ENCODE measurements at regions not wholly inside any gene's neighbourhood (a gene's known extent, or its start where the extent isn't known, plus 50 kb on each side); places are given as distances from the start of the nearest gene placed in this dataset.

DNA sequence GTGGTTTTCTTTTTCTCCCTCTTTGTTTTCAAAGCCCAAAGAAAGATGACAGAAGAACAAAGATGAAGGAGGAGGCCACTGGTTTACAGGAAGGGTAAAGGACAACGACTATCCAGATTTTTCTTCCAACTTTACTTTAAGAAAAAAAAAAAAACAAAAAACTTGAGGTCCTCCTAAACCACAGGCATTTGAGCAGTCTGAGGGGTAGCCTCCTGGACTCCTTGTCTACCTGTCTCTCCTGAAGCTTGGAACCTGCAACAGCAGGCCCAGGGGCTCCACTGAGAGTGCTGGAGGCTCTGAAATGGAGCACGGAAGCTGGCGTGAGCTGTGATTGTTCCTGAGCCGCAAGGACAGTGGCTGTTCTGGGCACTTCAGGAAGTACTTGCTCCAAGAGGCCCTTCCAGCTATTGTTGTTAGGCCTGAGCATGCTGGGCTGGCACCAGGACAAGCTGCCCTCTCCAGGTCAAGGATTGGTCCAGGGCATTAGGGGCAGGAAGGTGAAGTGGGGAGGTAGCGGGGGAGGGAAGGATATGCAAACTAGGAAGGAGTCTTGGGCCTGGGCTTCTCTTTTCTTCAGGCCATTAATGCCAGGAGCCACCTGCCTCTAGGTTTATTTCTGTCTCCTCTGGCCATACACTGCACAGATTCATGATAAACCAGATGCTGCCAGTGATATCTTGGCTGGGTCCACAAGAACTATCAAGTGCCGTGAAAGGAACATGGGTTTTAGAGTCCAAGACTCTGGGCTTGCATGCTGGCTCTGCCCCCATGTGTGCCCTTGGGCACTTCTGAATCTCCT, 147.3 kb downstream of the CCDC34 start:
- Mint-ChIP-seq H3K4me1 (no peaks in the 10 kb centered on the region), H3K27me3 (no peaks in the 10 kb centered on the region), H3K36me3 (ENCODE audit: low read depth) (no peaks in the 10 kb centered on the region), H3K9me3 (no peaks in the 10 kb centered on the region), H3K27ac (no peak overlapping the region), H3K4me3 (no peak overlapping the region)
- intact Hi-C loops (cut with micrococcal nuclease), result no loop called here
- peak; percentile 13 for DNase-seq

DNA sequence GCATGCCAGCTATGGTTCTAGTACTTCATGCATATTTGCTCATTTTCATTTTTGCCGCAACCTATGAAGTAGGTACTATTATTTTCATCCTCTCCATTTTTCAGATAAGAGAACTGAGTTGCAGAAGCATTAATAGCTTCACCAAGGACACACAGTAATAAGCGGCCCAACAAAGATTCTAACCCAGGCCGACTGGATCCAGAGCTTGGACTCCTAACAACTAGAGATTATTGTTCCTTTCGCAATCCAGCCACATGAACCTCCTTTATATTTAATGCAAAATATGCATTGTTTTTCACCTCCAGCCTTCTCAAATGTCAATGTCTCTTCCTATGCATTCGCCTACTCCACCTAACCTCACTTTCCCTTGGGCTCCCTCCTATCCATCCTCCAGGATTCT, 148.3 kb downstream of the CCDC34 start:
- Mint-ChIP-seq H3K27ac (no peak overlapping the region), H3K36me3 (ENCODE audit: low read depth) (no peaks in the 10 kb centered on the region), H3K9me3 (no peaks in the 10 kb centered on the region), H3K27me3 (no peaks in the 10 kb centered on the region), H3K4me1 (no peaks in the 10 kb centered on the region), H3K4me3 (no peak overlapping the region)
- intact Hi-C loops (cut with micrococcal nuclease), result no loop called here
- no peak for DNase-seq

DNA sequence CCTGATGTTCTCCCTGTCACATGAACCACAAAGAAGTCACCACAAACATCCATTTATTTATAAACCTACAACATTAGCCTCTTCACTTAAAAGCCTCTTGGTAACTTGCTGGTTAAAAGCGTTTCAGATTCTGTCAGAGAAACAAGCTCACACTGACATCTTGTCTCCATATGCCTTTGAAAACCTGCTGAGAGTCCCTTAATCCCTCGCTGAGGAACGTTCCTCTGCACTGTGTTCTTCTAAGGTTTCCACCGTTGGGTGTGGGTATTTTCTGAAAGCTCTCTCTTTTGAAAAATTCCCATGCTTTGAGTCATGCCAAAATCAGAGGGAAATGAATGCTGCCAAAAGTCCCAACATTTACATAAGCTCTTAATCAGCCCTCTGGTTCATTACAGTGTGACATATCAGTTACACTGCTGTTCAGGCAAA, 149.8 kb downstream of the CCDC34 start:
- Mint-ChIP-seq H3K27me3 (no peaks in the 10 kb centered on the region), H3K27ac (no peak overlapping the region), H3K36me3 (ENCODE audit: low read depth) (no peaks in the 10 kb centered on the region), H3K4me3 (no peak overlapping the region), H3K9me3 (no peaks in the 10 kb centered on the region), H3K4me1 (no peaks in the 10 kb centered on the region)
- no peak for DNase-seq
- intact Hi-C loops (cut with micrococcal nuclease), result no loop called here

DNA sequence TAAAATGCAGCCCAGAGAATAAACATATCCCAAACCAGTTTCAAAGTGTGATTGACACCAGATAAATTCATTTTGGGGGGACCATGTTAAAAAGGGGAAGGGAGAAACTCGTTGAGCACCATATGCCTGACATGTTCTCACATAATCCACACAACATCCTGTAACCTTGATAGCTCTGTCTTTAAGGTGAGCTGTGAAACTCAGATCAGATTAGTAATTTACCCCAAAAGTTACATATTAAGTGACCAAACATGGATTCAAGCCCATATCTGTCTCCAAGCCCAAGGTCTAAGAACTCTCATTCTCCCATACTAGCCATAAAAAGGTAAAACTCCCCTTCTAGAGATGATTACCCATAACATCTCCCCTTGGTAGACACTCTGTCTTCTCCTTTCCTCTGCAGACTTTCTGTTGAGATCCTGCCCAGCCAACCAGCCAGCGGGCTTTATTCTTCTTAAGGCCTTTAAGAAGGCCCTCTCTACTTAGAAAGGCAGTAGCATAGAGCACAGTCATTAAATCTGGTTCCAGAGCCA, 150.7 kb downstream of the CCDC34 start:
- no peak overlapping the region for H3K4me3 Mint-ChIP-seq
- no peak for DNase-seq
- H3K27ac Mint-ChIP-seq, result no peak overlapping the region
- no peaks in the 10 kb centered on the region for H3K36me3 Mint-ChIP-seq (ENCODE audit: low read depth)
- H3K9me3 Mint-ChIP-seq, result peaks cover 5% of the 10 kb centered on the region
- intact Hi-C loops (cut with micrococcal nuclease), result no loop called here
- H3K4me1 Mint-ChIP-seq, result no peaks in the 10 kb centered on the region
- peaks cover 1% of the 10 kb centered on the region for H3K27me3 Mint-ChIP-seq

DNA sequence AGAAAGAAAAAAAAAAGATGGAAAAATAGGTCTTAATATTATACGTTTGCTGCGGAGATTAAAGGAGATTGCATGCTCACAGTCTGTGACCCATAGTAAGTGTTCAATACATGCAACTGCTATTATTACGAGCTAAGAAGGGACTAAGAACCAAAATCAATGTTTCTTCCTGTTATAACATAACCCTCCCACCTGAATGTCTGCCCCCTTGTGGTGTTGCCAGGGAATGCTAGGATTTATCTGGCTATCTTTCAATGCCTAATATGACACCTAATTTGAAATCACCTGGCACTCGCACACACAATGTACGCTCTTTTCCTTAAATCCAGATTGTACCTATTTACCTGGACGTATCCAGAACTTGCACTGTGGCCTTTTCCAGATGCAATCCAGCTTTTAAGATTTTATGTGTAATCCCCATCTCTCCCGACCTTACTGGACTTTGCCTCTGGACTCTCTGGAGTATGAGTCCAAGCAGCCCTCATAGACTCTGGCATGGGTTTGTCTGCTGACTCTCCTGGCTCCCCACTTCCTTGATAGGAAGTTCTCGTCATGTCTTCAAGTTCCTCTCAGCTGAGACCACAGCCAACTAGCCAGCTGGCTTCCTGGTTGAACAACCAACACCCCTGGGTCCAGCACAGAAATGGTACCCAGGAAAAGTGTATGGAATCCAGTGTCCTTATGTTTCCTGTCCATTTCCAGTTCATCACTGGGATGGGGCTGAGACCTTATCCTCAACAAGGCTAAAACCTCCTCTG, 151.5 kb downstream of the CCDC34 start:
- H3K4me1 Mint-ChIP-seq, result no peaks in the 10 kb centered on the region
- peaks cover 5% of the 10 kb centered on the region for H3K9me3 Mint-ChIP-seq
- DNase-seq, result peak; percentile 57
- H3K27me3 Mint-ChIP-seq, result peaks cover 1% of the 10 kb centered on the region
- no peak overlapping the region for H3K4me3 Mint-ChIP-seq
- H3K27ac Mint-ChIP-seq, result no peak overlapping the region
- intact Hi-C loops (cut with micrococcal nuclease), result no loop called here
- H3K36me3 Mint-ChIP-seq (ENCODE audit: low read depth), result no peaks in the 10 kb centered on the region

DNA sequence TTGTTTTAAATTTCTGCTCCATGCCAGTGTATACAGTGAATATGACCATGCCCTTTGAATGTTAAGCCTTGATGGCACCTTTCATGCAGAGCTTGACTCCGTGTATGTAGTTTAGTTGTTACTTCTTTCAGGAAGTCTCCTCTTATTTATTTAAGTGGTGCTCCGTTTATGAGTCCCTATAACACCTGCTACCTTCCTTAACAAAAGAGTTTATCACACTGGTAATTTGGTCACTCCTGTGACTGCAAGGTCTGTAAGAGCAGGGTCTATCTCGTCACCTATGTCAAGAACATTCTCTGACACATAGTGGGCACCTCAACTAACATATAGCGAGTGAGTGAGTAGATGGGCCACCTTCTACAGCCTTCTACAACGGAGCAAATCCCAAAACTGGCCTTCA, 152.5 kb downstream of the CCDC34 start:
- intact Hi-C loops (cut with micrococcal nuclease), result no loop called here
- no peak for DNase-seq
- H3K9me3 Mint-ChIP-seq, result peaks cover 5% of the 10 kb centered on the region
- no peak overlapping the region for H3K27ac Mint-ChIP-seq
- no peaks in the 10 kb centered on the region for H3K36me3 Mint-ChIP-seq (ENCODE audit: low read depth)
- no peak overlapping the region for H3K4me3 Mint-ChIP-seq
- peaks cover 1% of the 10 kb centered on the region for H3K27me3 Mint-ChIP-seq
- no peaks in the 10 kb centered on the region for H3K4me1 Mint-ChIP-seq

DNA sequence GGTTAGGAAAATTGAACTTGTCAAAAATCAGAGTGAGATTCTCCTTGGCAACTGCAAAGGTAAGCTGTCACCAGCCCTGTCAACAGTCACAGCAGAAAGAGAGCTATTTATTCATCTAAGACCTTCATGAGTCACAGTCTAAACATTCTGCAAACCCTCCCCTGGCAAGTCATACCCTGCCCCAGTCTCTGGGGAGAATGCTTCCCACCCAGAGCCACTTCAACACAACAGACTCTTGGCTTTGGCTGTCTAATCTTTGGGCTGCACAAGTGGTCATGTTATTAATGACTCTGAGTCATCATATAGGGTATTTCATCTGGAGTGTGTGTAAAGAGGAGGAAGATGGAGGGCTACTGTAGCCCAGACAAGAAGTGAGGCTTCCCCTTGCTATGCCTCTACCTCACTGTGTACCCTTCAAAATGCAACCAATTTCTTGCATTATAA, 153.4 kb downstream of the CCDC34 start:
- intact Hi-C loops (cut with micrococcal nuclease), result no loop called here

DNA sequence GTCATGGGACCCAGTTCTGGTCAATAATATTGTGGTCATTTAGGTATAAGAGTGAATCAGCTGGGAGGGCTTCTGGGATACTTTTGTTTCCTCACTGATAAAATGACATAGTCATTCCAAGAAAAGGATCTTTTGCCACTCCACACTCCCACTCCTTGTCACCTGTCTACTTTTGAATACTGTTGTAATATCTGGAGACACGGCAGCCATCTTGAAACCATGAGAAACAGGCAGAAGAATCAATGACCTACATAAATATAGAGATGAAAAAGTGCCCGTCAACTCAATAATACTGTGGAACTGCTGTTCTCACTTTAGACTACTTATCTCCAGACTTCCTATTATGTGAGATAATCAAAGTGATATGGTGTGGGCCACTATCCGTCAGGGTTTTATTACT, 154.2 kb downstream of the CCDC34 start:
- intact Hi-C loops (cut with micrococcal nuclease), result no loop called here
- Mint-ChIP-seq H3K4me1 (no peaks in the 10 kb centered on the region), H3K4me3 (no peak overlapping the region), H3K27me3 (peaks cover 1% of the 10 kb centered on the region), H3K36me3 (ENCODE audit: low read depth) (no peaks in the 10 kb centered on the region), H3K27ac (no peak overlapping the region), H3K9me3 (peaks cover 5% of the 10 kb centered on the region)
- no peak for DNase-seq

More for the DNA sequence above, 153.4 kb downstream of the CCDC34 start:
- no peak overlapping the region for H3K4me3 Mint-ChIP-seq
- DNase-seq, result no peak
- H3K9me3 Mint-ChIP-seq, result peaks cover 5% of the 10 kb centered on the region
- H3K36me3 Mint-ChIP-seq (ENCODE audit: low read depth), result no peaks in the 10 kb centered on the region
- peaks cover 1% of the 10 kb centered on the region for H3K27me3 Mint-ChIP-seq
- H3K27ac Mint-ChIP-seq, result no peak overlapping the region
- H3K4me1 Mint-ChIP-seq, result no peaks in the 10 kb centered on the region

DNA sequence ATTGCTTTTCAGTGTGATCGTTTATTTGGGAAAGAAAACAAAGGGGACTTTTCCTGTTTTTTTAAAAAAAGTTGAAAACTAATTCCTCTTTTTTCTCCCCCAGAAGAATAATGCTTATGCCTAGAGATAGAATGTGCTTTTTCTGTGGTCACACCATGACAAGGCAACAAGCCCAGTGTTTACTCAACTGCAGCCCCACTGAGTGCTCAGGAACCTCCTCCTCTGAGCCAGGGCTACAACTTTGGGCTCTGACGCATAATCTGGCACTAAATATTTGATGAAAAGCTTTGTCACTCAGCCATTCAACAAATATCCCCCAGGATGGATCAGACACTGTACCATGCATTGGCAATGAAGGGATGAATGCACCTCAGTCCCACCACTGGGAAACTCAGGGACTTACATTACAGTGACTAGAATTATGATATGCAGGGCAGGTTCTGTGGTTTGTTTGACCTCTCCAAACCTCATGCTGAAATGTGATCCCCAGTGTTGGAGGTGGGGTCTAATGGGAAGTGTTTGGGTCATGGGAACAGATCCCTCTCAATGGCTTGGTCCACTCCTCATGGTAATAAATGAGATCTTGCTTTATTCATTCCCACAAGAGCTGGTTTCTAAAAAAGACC, 155.9 kb downstream of the CCDC34 start:
- Mint-ChIP-seq H3K9me3 (peaks cover 5% of the 10 kb centered on the region), H3K4me3 (no peak overlapping the region), H3K4me1 (no peaks in the 10 kb centered on the region), H3K27ac (no peak overlapping the region), H3K36me3 (ENCODE audit: low read depth) (no peaks in the 10 kb centered on the region), H3K27me3 (peaks cover 1% of the 10 kb centered on the region)
- DNase-seq, result no peak
- intact Hi-C loops (cut with micrococcal nuclease), result no loop called here

DNA sequence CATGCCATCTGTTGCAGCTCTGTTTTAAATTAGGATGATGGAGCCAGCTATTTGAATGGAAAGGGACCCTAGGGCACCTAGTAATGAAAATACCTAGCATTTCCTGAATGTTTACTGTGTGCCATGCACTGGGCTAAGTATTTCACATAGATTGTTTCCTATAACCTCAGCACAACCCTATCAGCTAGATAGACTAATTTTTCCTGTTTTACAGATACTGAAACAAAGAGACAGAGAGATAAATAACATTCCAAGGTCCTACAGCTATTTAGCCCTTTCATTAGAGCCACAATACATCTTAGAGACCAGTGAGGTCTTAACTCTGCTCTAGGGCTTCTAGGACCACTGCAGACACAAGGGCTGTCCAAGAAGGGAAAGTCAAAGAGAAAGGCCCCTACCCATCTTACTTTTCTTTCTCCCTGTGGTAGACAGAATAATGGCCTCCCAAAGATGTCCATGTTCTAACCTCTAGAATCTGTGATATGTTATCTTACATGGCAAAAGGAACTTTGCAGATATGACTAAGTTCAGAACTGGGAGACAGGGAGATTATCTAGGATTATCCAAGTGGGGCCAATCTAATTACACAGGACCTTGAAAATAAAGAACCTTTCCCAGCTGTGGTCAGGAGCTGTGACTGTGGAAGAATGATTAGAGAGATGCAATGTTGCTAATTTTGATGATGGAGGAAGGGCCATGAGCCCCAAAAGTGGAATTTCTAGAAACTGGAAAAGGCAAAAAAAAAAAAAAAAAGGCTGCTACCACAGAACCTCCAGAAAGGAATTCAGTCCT, 157.0 kb downstream of the CCDC34 start:
- Mint-ChIP-seq H3K36me3 (ENCODE audit: low read depth) (no peaks in the 10 kb centered on the region), H3K4me3 (no peak overlapping the region), H3K4me1 (no peaks in the 10 kb centered on the region), H3K27me3 (peaks cover 1% of the 10 kb centered on the region), H3K9me3 (peaks cover 5% of the 10 kb centered on the region), H3K27ac (no peak overlapping the region)
- peak; percentile 10 for DNase-seq
- intact Hi-C loops (cut with micrococcal nuclease), result no loop called here

DNA sequence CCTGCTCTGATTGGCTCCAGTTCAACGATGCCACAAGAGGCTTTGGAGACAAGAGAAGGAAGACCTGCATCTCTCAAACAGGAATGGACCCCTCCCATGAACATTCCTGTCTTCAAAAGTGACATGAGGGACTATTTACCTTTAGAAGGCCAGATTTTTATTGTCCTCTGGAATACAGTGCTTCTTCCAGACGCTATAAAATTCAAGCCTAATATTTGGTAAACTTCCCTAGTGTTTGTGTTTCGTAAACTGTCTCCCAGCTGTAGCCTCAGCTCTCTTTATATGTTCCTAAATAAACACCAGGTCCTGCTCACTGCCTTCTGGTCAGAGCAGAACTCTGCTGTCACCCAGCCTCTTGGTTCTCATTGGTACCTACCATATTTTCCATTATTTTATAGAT, 157.8 kb downstream of the CCDC34 start:
- H3K27me3 Mint-ChIP-seq, result peaks cover 1% of the 10 kb centered on the region
- H3K9me3 Mint-ChIP-seq, result peaks cover 5% of the 10 kb centered on the region
- H3K4me1 Mint-ChIP-seq, result no peaks in the 10 kb centered on the region
- no peak overlapping the region for H3K27ac Mint-ChIP-seq
- no peak overlapping the region for H3K4me3 Mint-ChIP-seq
- intact Hi-C loops (cut with micrococcal nuclease), result no loop called here
- no peaks in the 10 kb centered on the region for H3K36me3 Mint-ChIP-seq (ENCODE audit: low read depth)
- DNase-seq, result peak; percentile 7

DNA sequence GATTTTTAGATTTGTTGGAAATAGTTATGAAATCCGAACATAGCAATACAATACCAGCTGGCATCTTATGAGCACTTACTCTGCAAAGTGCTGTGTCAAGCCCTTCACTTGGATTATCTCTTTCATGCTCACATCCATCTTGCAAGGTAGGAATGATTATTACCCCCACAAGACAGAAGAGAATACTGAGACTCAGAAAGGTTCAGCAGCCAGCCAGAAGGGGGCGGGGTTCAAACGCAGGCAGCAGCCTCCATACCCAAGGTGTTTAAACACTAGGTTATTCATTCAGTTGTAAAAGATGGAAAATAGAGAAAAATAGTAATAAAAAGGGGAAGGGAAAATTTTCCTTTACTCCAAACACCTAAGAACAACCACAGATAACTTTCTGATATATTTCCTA, 158.5 kb downstream of the CCDC34 start:
- Mint-ChIP-seq H3K9me3 (peaks cover 5% of the 10 kb centered on the region), H3K4me3 (no peak overlapping the region), H3K27me3 (peaks cover 1% of the 10 kb centered on the region), H3K27ac (no peak overlapping the region), H3K4me1 (no peaks in the 10 kb centered on the region), H3K36me3 (ENCODE audit: low read depth) (no peaks in the 10 kb centered on the region)
- DNase-seq, result peak; percentile 46
- intact Hi-C loops (cut with micrococcal nuclease), result no loop called here

DNA sequence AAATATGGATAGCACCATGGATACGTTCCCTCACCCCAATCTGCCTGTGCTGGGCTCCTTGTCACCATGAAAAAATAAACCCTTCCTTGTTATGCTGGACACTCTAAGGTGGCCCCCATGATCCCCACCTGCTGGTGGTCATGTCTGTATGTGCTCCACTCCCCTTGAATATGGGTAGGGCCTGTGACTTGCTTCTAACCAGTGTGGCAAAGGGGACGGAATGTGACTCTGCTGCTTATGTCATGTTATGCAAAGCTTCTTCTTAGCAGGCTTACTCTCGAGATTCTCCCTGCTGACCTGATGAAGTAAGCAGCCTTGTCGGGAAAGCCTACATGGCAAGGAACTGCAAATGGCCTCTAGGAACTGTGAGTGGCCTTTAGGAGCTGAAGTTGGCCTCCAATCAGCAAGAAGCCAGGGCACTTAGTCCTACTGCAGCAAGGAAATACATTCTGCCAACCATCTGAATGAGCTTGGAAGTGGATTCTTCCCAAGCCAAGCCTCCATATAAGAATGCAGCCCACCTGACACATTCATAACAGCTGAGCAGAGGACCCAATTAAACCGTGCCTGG, 159.9 kb downstream of the CCDC34 start:
- H3K4me1 Mint-ChIP-seq, result no peaks in the 10 kb centered on the region
- intact Hi-C loops (cut with micrococcal nuclease), result no loop called here
- H3K36me3 Mint-ChIP-seq (ENCODE audit: low read depth), result no peaks in the 10 kb centered on the region
- no peak overlapping the region for H3K27ac Mint-ChIP-seq
- peak; percentile 28 for DNase-seq
- H3K27me3 Mint-ChIP-seq, result peaks cover 1% of the 10 kb centered on the region
- no peak overlapping the region for H3K4me3 Mint-ChIP-seq
- H3K9me3 Mint-ChIP-seq, result peaks cover 5% of the 10 kb centered on the region
